HCT116 (cell line): ENCODE measurements at regions not wholly inside any gene's neighbourhood (a gene's known extent, or its start where the extent isn't known, plus 50 kb on each side); places are given as distances from the start of the nearest gene placed in this dataset.

ENCODE experiments used
- EZH2 ChIP-seq: fragments of 200-600 bp; sonication (generic); IDR thresholded peaks from 2 replicates; pipeline ENCODE4 v1.6.1; 2017; ENCODE audit warnings: antibody characterized with exemption, mixed run types
- EZH2phosphoT487 ChIP-seq: fragments of 200-600 bp; IDR thresholded peaks from 2 replicates; pipeline ENCODE4 v1.6.1; 2018; ENCODE audit warnings: antibody characterized with exemption, borderline replicate concordance
- POLR2A ChIP-seq: IDR thresholded peaks from 2 replicates; pipeline ENCODE4 v1.7.0; 2011; ENCODE audit warnings: borderline replicate concordance; ENCODE audit not compliant: insufficient read depth, insufficient read length; ENCODE audit errors: extremely low read depth
- TF ChIP-seq, protein P1 (sequence below), 3 experiments: fragments of 200-600 bp in 1 of 3; sonication (generic) in 1 of 3; IDR thresholded peaks in 2 of 3; conservative IDR thresholded peaks in 1 of 3; 2 replicates each; pipeline ENCODE4 v1.5.1; 2012 to 2017; ENCODE audit warnings: low read depth in 2 of 3, low read length in 2 of 3, antibody characterized with exemption in 1 of 3, borderline replicate concordance in 1 of 3, control low read depth in 1 of 3, mild to moderate bottlenecking in 1 of 3, mixed read lengths in 1 of 3, mixed run types in 1 of 3, moderate library complexity in 1 of 3; ENCODE audit not compliant: insufficient read depth in 1 of 3
- TF ChIP-seq, protein P2 (sequence below): IDR thresholded peaks from 2 replicates; pipeline ENCODE4 v1.6.1; 2012
- TF ChIP-seq, protein P3 (sequence below): IDR thresholded peaks from 2 replicates; pipeline ENCODE4 v1.6.1; 2011; ENCODE audit warnings: mild to moderate bottlenecking, low read length, moderate library complexity; ENCODE audit not compliant: insufficient replicate concordance; ENCODE audit errors: extremely low read depth

DNA sequence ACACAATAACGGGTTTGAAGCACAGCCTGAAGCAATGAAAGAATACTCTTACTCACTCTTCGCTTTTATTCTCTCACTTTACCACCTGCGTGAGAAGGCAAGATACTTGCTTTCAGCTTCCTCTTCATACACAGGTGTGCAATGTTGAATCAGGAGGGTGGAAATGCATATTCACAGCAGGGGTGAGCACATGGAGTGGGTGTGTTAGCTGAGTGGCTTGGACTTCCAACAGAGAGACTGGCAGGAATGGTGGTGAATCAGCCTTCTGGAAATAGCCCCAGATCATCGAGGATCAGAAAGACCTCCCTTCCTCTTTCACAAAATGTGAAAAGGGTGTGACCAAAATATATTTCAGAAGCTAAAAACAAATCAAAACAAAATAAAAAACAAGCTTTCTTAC is 521.2 kb downstream of the STIM2 start:
- TF ChIP-seq, protein P1, sequence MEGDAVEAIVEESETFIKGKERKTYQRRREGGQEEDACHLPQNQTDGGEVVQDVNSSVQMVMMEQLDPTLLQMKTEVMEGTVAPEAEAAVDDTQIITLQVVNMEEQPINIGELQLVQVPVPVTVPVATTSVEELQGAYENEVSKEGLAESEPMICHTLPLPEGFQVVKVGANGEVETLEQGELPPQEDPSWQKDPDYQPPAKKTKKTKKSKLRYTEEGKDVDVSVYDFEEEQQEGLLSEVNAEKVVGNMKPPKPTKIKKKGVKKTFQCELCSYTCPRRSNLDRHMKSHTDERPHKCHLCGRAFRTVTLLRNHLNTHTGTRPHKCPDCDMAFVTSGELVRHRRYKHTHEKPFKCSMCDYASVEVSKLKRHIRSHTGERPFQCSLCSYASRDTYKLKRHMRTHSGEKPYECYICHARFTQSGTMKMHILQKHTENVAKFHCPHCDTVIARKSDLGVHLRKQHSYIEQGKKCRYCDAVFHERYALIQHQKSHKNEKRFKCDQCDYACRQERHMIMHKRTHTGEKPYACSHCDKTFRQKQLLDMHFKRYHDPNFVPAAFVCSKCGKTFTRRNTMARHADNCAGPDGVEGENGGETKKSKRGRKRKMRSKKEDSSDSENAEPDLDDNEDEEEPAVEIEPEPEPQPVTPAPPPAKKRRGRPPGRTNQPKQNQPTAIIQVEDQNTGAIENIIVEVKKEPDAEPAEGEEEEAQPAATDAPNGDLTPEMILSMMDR (IDR thresholded peaks at IDR 0.05 in 2 of 3, conservative IDR thresholded peaks at IDR 0.05 in 1 of 3; ENCODE audit: borderline replicate concordance in 1 of 3, insufficient read depth in 1 of 3, low read depth in 2 of 3, low read length in 2 of 3) = no peak
- TF ChIP-seq POLR2A = no peak
- no peak for TF ChIP-seq EZH2phosphoT487
- no peak for TF ChIP-seq EZH2
- TF ChIP-seq, protein P2, sequence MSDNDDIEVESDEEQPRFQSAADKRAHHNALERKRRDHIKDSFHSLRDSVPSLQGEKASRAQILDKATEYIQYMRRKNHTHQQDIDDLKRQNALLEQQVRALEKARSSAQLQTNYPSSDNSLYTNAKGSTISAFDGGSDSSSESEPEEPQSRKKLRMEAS = peak; percentile 86
- TF ChIP-seq, protein P3, sequence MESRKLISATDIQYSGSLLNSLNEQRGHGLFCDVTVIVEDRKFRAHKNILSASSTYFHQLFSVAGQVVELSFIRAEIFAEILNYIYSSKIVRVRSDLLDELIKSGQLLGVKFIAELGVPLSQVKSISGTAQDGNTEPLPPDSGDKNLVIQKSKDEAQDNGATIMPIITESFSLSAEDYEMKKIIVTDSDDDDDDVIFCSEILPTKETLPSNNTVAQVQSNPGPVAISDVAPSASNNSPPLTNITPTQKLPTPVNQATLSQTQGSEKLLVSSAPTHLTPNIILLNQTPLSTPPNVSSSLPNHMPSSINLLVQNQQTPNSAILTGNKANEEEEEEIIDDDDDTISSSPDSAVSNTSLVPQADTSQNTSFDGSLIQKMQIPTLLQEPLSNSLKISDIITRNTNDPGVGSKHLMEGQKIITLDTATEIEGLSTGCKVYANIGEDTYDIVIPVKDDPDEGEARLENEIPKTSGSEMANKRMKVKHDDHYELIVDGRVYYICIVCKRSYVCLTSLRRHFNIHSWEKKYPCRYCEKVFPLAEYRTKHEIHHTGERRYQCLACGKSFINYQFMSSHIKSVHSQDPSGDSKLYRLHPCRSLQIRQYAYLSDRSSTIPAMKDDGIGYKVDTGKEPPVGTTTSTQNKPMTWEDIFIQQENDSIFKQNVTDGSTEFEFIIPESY = no peak
